NOMO-1 treated with DMSO at 0.1 percent for 48 hours (cell line): ENCODE measurements at regions not wholly inside any gene's neighbourhood (a gene's known extent, or its start where the extent isn't known, plus 50 kb on each side); places are given as distances from the start of the nearest gene placed in this dataset.
"Not testable (repeated sequence)": the region's sequence is repeated elsewhere in the genome, so short reads cannot be mapped to it uniquely, and the experiment has no call there.

Source experiments
- DNase-seq: peaks from one replicate; lab custom pipeline; 2025; ENCODE audit not compliant: unreplicated experiment; lab: John Stamatoyannopoulos, UW

DNA sequence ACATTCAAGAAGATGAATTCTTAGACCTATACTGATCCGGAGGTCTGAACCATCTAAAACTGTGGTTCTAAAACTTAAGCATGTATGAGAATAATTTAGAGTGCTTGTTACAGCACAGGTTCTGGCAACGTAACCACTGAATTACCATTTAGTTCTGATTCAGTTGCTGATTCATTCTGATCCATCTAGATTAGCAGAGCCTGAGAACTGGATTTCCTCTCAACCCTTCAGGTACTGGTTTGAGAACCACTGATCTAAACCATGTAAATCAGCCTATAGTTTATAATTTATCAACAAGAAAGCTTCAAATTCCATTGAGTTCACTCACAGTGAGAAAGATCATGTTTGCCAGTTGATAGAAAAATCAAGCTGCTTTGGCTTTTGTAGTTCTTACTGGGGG, 1001.1 kb upstream of the EPHA6 start:
- DNase-seq = no peak

DNA sequence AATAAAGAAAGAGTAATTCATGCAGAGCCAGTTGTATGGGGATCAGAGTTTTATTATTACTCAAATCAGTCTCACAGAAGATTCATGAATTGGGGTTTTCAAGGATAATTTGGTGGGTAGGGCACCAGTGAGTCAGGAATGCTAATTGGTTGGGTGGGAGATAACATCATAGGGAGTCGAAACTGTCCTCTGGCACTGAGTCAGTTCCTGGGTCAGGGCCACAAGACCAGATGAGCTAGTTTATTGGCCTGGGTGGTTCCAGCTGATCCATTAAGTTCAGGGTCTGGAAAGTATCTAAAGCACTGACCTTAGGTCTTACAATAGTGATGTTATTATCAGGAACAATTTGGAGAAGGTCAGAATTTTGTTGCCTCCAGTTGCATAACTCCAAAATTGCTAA, 998.6 kb upstream of the EPHA6 start:
- no peak for DNase-seq

DNA sequence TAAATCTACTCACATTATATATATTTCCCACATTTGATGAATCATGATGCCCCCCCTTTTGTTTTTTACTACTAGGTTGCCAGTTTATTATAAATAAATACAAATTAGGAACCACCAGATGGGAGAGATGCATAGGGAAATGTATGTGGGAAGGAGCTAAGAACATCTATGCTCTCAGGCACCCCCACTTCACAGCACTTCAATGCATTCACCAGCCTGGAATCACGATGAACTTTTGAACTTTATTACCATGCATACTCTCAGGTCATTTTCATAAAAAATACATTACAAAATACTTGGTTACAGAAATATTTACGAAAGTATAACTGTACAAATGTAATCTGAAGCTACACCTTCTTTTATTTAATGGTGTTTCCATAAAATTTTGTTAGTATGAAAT, 988.0 kb upstream of the EPHA6 start:
- no peak for DNase-seq

DNA sequence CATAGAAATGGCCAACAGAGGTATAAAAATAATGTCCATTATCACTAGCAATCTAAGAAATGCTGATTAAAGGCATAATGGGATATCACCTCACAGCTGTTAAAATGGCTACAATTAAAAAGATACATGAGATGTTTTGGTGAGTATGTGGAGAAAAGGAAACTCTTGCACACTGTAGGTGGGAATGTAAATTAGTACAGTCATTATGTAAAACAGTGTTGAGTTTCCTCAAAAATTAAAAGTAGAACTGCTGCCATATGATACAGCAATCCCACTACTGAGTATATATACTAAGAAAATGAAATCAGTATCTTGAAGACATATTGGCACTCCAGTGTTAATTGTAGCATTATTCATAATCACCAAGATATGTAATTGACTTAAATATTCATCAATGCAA, 982.2 kb upstream of the EPHA6 start:
- no peak for DNase-seq

DNA sequence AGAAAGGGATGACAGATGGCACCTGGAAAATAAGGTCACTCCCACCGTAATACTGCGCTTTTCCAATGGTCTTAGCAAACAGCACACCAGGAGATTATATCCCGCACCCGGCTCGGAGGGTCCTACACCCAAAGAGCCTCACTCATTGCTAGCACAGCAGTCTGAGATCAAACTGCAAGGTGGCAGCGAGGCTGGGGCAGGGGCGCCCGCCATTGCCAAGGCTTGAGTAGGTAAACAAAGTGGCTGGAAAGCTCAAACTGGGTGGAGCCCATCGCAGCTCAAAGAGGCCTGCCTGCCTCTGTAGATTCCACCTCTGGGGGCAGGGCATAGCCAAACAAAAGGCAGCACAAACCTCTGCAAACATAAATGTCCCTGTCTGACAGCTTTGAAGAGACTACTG, 953.8 kb upstream of the EPHA6 start:
- not testable (repeated sequence) for DNase-seq

DNA sequence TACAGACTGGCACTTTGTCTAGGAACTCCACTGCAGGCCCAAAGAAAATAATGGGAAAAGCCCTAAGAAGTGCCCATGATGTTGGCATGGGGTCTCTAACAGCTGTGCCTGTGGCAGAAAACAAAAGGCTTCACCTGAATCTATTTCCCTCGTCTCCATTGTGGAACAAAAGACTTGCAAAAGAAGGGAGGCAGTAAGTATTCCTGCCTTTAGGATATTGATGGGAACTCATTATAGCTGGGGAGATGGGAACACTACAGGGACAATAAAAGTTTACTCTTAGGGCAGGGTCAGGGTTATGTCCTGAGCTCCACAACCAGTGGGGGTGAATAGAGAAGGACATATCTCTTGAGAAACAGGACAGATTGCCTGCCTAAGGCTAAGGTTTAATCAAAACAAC, 930.6 kb upstream of the EPHA6 start:
- no peak for DNase-seq

DNA sequence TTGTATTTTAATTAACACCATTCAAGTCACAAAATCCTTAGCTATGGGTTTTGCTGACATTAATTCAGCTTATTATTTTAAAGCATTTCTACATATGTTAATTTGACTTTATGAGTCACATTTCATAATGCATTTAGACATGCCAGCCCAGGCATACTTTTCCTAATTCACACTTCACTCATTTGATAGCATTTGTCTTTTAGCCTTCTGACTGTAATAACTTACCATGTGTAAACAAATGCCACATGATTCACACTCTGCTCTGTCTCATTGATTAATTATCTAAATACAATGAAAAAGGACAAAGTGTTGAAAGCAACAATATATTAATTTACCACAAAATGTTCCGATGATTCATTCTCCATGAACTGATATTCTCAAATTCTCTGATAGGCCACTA, 927.8 kb upstream of the EPHA6 start:
- no peak for DNase-seq

DNA sequence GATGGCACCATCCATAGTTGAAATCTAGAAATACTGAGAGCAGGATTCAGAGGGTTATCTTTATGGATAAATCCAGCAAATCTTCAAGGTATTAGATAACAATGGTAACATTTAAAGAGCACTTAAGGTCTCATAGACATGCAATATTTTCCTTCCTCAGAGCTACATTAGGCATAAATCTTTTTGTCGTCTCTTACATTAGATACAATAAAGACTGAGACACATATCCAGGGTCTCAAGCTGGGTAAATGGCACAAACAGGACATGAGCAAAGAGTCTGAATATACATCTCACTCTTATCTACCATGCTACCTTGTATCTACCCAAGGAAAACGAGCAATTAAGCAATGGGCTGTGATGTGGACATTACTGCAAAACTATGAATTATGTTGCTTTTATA, 927.3 kb upstream of the EPHA6 start:
- DNase-seq = no peak

DNA sequence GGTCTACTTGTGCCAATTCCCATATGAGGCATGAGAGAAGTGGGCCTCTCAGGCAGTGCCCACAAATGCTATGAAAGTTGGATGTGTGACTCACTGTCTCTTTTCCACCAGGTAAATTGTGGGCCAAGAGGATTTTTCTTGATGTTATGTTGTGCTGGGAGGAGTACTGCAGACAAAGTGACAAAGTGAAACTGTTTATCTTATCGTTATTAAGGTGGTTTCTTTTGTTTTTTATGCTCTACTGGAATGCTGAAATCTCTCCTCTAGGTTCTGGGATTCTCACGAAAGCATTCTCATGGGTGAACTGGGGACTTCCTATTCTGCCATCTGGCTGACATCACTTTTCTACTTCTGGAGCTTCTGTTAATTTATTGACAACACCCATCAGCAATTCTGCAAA, 919.6 kb upstream of the EPHA6 start:
- no peak for DNase-seq

DNA sequence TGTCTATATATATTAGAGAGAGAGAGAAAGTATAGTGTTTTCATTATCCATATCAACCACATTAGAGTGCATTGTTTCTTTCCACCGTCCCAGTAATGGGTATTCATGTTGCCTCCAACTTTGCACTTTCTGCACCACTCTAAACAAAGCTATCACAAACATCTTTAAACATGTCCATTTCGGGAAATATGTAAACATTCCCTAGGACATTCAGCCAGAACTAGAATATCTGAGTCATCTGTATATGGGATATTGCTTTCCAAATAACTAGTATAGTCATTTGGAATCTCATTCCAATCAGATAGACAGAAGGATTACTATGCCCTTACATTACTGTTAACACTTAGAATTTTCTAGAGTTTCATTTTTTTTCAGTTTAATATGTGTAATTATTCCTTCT, 914.9 kb upstream of the EPHA6 start:
- DNase-seq = no peak

DNA sequence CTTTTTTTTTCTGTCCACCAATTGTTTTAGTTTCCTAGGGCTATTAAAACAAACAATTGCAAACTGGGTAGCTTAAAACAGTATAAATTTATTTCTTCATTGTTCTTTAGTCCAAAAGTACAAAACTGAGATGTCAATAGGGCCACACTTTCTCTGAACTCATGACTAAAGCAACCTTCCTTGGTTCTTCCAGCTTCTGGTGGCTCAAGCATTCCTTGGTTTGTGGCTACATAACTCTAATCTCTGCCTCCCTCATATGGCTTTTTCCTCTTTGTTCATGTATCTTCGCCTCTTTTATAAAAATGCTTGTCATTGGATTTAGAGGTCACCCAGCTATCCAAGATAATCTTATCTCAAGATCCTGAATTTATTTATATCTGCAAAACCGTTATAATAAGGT, 914.5 kb upstream of the EPHA6 start:
- no peak for DNase-seq

DNA sequence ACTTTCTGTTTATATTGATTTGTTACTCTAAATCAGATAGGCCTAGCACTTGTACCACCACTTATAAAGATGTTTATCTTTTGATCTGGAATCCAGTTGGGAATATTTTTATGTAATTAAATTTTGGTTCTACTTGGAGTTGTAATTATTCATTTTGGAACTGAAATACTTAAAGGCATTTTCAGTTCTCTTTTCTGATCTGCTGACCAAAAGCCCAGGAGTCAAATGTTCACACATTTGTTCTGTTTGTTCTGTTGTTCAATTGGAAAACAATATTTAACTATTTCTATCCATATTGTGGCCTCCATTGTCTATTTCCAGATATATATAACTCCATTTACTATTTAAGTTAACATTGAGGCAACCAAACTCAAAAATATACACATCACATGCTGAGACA, 912.4 kb upstream of the EPHA6 start:
- no peak for DNase-seq

DNA sequence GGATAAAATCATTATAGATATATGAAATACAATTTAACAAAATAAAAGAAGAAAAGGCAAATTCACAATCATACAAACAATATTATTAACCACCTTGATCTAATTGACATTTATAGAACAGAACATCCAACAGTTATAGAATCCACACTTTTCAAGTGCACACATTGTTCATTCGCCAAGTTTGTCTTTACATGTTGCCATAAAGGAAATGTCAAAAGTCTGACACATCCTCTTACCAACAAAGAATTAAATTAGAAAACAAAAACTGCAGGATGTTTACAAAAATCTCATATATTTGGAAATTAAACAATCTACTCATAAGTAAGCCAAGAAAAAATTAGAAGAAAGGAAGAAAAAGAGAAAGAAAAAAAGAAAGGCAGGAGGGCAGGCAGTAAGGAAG, 909.2 kb upstream of the EPHA6 start:
- DNase-seq = no peak

DNA sequence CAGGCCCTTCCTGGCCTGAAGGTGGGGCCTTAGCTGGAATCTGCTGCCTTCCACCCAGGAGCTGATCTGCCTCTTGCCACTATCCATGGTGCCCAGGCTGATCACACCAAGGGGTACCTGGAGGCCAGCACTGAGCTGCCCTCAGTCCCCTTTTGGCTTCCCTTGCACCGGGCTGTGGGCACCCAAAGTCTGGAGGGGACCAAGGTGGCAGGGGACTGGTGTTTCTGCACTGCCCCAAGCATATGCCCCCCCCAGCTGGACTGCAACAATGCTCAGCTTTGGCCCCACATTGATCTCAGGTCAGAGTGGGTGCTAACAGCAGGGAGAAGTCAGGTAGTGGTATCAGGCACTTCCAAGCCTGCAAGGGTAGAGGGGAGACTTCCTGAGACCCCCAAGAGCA, 902.6 kb upstream of the EPHA6 start:
- no peak for DNase-seq

DNA sequence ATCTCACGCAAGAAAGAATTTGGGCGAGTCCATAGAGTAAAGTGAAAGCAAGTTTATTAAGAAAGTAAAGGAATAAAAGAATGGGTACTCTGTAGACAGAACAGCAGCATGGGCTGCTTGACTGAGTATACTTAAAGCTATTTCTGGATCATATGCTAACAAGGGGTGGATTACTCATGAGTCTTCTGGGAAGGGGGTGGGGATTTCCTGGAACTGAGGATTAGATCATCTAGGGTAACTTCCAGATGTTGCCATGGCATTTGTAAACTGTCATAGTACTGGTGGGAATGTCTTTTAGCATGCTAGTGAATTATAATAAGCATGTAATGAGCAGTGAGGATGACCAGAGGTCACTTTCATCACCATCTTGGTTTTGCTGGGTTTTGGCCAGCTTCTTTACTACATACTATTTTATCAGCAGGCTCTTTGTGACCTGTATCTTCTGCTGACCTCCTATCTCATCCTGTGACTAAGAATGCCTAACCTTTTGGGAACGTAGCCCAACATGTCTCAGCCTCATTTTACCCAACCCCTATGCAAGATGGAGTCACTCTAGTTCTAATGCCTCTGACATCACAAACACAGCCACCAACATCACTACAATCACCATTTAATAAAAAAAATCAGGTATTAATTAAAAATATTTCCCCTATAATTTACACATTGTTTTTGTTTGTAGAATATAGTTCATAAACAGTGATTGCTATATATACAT, 890.7 kb upstream of the EPHA6 start:
- DNase-seq = no peak

DNA sequence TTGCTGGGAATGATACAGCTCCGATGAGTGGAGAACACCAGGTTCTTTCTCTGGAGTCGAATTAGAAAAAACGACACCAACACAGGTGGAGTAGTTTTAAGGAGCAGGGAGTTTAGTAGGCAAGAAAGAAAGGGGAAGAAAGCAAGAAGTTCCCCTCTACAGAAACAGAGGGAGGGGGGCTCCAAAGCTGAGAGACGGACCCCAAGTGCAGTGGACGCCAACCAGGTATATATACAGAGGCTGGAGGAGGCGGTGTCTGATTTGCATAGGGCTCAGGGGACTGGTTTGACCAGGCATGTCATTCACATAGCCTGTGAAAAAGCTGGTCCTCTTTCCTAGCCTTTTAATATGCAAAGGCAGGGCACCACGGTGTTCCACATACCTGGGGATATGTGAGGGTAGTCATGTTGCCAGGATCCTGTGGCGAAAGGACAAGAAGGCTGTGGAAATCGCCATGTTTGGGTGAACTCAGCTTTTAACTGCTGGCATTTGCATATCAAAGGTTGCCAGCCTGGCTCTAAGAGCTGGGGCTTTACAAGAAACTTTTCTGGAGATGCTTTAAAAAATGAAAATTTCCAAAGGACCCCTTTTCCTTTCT, 887.4 kb upstream of the EPHA6 start:
- DNase-seq = no peak

DNA sequence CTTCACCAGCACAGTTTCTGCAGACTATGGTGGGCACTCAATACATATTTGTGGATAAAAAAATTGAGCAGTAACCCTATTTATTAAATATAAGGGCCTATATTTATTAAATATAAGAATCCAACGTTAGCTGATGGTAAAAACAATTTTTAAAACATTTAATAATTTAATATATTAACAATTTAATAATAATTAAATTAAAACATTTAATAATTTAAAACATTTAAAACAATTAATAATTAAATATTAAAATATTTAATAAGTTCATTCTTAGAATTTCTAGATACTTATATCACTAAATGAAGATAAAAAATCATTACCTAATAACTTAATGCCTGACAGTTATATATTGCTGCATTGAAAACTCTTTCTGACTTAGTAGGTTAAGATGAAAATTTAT, 880.2 kb upstream of the EPHA6 start:
- no peak for DNase-seq

DNA sequence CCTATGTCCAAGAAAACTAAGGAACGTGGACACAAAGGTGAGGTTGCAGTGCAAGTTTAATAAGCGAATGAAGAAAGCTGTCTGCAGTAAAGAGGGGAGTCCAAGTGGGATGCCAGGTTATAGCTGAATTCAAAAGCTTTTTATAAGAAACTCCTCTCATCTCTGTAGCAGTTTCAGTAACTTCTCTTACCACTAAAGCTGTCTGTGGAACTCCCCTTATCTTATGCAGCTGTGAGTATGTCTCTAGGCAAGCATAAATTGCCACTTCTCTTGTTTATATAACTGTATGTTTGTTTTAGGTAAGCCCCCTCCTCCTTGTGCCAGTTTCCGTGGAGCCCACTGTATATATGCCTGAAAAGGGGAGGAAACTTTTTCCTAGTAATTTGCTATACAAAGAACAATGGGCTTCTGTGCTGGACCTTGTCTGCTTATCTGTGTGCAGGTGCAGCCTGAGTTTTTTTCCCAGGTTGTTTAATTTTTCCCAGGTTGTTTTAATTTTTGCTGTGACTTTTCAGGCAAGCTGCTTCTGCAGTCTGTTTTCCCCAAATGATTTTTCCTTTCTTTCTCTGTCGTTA, 875.1 kb upstream of the EPHA6 start:
- no peak for DNase-seq

DNA sequence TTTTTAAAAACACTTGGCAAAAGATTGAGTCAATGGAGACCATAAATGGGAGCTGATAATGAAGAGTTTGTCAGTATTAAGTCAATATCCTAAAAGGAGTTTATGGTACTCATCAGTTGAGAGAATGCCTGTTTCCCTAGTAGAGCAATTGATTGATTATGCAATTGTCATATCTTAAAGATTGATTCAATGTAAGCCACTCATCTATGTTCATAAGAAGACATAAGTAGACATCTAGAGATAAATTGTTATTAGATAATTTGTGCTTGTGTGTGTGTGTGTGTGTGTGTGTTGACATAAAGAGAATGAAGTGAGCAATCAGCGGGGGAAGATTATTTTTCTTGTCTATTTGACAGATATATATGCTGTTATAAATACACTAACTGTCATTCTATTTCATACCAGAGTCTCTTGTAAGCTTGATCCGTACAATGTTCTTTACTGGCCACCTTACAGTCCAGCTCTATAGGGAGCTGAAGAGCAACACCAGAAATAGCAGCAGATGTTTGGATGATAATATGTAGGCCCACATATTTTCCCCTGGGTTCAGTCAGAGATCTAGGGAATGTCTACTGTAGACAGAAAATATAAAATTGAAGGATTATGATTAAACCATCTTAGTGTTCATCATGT, 848.6 kb upstream of the EPHA6 start:
- DNase-seq = no peak

DNA sequence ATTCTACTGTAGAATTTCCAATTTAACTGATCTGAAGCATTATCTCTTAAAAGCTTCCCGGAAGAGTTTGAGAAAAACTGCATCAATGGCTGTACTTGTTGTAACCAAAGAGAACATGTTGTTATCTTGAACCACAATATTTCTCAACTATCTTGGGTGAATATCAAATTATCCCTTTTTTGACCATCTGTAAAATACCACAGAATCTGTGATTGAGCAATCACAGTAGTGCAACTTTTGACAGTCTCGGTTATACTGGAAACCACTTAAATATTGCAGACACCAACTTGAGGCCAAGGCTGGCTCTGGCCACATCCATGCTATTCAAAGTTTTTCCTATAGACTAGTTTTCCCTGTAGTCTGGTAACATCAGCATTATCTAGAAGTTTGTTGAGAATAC, 842.8 kb upstream of the EPHA6 start:
- no peak for DNase-seq

DNA sequence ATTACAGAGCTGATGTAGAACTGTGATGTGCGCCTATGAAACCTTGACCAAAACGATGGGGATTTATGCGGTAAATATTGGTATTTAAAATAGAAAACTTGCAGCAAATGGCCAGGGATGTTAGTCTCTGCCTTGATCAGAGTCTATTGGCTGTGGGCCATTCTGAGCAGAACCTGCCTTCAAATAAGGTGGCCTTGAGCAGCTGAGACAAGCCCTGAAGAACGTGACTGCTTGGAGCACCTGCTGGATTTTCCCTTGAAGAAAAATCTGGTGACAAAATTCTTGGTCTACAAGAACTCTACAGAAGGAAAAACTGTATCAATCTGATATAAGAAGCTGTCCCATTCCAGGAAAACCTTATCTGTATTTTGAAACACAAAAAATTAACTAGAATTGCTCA, 820.1 kb upstream of the EPHA6 start:
- no peak for DNase-seq

DNA sequence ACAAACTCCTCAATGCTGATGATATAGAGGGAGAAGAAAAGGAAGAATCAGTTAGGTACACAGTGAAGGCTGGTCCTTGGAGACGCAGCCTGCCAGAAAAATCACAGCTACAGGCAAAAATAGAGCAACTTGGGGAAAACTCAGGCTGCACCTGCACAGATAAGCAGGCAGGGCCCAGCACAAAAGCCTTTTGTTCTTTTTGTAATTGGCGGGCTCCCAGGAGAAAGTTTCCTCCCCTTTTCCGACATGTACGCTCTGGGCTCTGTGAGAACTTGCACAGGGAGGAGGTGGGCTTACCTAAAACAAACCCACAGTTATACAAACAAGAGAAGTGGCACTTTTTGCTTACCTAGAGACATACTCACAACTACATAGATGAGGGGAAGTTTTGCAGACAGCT, 813.4 kb upstream of the EPHA6 start:
- DNase-seq = no peak
